ENCODE measurements at regions not wholly inside any gene's neighbourhood (a gene's known extent, or its start where the extent isn't known, plus 50 kb on each side); places are given as distances from the start of the nearest gene placed in this dataset.

GRCh38 chr20:51158226-51158625 is 135.3 kb upstream of the KCNG1 start:
- no peak for TF ChIP-seq CTCF (IDR thresholded peaks at IDR 0.05)
- TF ChIP-seq POLR2AphosphoS5 (IDR thresholded peaks at IDR 0.05), result no peak
- TF ChIP-seq EP300 (IDR thresholded peaks at IDR 0.05), result no peak
- no peak for TF ChIP-seq POLR2A (IDR thresholded peaks at IDR 0.05)
- no peak for ATAC-seq
- peaks cover 0 to 6% (median 0%) of the 10 kb centered on the region in 3 donors for H3K9me3 ChIP-seq
- peaks cover 0 to 16% (median 4%) of the 10 kb centered on the region in 3 donors for H3K4me1 ChIP-seq
- H3K27me3 ChIP-seq, result peaks cover 48% of the 10 kb centered on the region
- no peaks in the 10 kb centered on the region for H3K36me3 ChIP-seq
- no peak overlapping the region for H3K4me3 ChIP-seq
- no peak overlapping the region for H3K27ac ChIP-seq
- 67% methylated on average over 1 of the region's 7 CpGs for WGBS, 2 donors (ENCODE audit: low coverage in 1 of 2)

GRCh38 chr20:51156041-51156982 is 133.4 kb upstream of the KCNG1 start:
- TF ChIP-seq POLR2A (IDR thresholded peaks at IDR 0.05) (no peak), CTCF (IDR thresholded peaks at IDR 0.05) (peak in 1 of 4 experiments; percentile 34), EP300 (IDR thresholded peaks at IDR 0.05) (no peak), POLR2AphosphoS5 (IDR thresholded peaks at IDR 0.05) (peak; percentile 70)
- Histone ChIP-seq H3K36me3 (no peaks in the 10 kb centered on the region), H3K27ac (peak overlapping the region in 3 of 4 donors; percentile 26 to 71 (median 59)), H3K4me1 (peaks cover 0 to 16% (median 4%) of the 10 kb centered on the region in 3 donors), H3K27me3 (peaks cover 40% of the 10 kb centered on the region), H3K4me3 (peak overlapping the region in 1 of 2 donors; percentile 16), H3K9me3 (peaks cover 0 to 6% (median 0%) of the 10 kb centered on the region in 3 donors)
- 19 to 32% methylated on average over 8 to 16 of the region's 17 CpGs for WGBS, 2 donors (ENCODE audit: low coverage in 1 of 2)
- ATAC-seq, result peak; percentile 88

- Histone ChIP-seq H3K27me3 (peaks cover 29% of the 10 kb centered on the region), H3K27ac (peak overlapping the region in 1 of 4 donors; percentile 53), H3K9me3 (no peaks in the 10 kb centered on the region), H3K36me3 (no peaks in the 10 kb centered on the region), H3K4me3 (no peak overlapping the region), H3K4me1 (peaks cover 0 to 16% (median 4%) of the 10 kb centered on the region in 3 donors)
- 88 to 100% methylated on average over 2 to 18 of the region's 19 CpGs for WGBS, 2 donors (ENCODE audit: low coverage in 1 of 2)
- no peak for ATAC-seq
- TF ChIP-seq POLR2AphosphoS5 (IDR thresholded peaks at IDR 0.05) (no peak), CTCF (IDR thresholded peaks at IDR 0.05) (no peak), EP300 (IDR thresholded peaks at IDR 0.05) (no peak), POLR2A (IDR thresholded peaks at IDR 0.05) (no peak)
Measured at GRCh38 chr20:51154708-51155690, 132.1 kb upstream of the KCNG1 start.

GRCh38 chr20:51153867-51154707 is 131.2 kb upstream of the KCNG1 start:
- no peak for ATAC-seq
- TF ChIP-seq POLR2AphosphoS5 (IDR thresholded peaks at IDR 0.05) (no peak), EP300 (IDR thresholded peaks at IDR 0.05) (no peak), CTCF (IDR thresholded peaks at IDR 0.05) (no peak), POLR2A (IDR thresholded peaks at IDR 0.05) (no peak)
- WGBS, 2 donors (ENCODE audit: low coverage in 1 of 2), result 91 to 93% methylated on average over 6 of the region's 6 CpGs

More at GRCh38 chr20:51153867-51154707, 131.2 kb upstream of the KCNG1 start:
- H3K4me1 ChIP-seq, result peaks cover 0 to 16% (median 4%) of the 10 kb centered on the region in 3 donors
- H3K36me3 ChIP-seq, result no peaks in the 10 kb centered on the region
- H3K27ac ChIP-seq, result no peak overlapping the region
- no peak overlapping the region for H3K4me3 ChIP-seq
- H3K9me3 ChIP-seq, result no peaks in the 10 kb centered on the region
- H3K27me3 ChIP-seq, result peaks cover 20% of the 10 kb centered on the region
